Body of pancreas (tissue), 4 donors: ENCODE measurements at regions not wholly inside any gene's neighbourhood (a gene's known extent, or its start where the extent isn't known, plus 50 kb on each side); places are given as distances from the start of the nearest gene placed in this dataset.
"Not testable (repeated sequence)": the region's sequence is repeated elsewhere in the genome, so short reads cannot be mapped to it uniquely, and the experiment has no call there.

ENCODE experiments used
- POLR2A ChIP-seq, 3 donors: fragments of 450-650 bp; IDR thresholded peaks; one replicate each; pipeline ENCODE4 v1.6.1; 2016; ENCODE audit warnings: antibody characterized with exemption in 3 of 3, mild to moderate bottlenecking in 2 of 3
- TF ChIP-seq, protein P1 (sequence below), 7 experiments: fragments of 450-650 bp in 4 of 7; fragments of 200-600 bp in 3 of 7; sonication (generic) in 3 of 7; IDR thresholded peaks; one replicate each; pipeline ENCODE4 v1.5.1; 2016 to 2019; ENCODE audit warnings: antibody characterized with exemption in 7 of 7

DNA sequence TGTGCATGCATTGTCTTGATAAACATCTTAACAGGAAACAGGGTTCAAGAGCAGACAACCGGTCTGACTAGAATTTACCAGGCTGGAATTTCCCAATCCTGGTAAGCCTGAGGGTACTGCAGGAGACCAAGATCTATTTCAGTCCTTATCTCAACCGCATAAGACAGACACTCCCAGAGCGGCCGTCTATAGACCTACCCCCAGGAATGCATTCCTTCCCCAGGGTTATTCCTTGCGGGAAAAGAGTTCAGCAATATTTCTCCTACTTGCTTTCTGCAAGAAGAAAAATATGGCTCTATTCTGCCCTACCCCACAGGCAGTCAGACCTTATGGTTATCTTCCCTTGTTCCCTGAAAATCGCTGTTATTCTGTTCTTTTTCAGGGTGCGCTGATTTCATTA is 65.1 kb upstream of the CAPZB start:
- TF ChIP-seq, protein P1, sequence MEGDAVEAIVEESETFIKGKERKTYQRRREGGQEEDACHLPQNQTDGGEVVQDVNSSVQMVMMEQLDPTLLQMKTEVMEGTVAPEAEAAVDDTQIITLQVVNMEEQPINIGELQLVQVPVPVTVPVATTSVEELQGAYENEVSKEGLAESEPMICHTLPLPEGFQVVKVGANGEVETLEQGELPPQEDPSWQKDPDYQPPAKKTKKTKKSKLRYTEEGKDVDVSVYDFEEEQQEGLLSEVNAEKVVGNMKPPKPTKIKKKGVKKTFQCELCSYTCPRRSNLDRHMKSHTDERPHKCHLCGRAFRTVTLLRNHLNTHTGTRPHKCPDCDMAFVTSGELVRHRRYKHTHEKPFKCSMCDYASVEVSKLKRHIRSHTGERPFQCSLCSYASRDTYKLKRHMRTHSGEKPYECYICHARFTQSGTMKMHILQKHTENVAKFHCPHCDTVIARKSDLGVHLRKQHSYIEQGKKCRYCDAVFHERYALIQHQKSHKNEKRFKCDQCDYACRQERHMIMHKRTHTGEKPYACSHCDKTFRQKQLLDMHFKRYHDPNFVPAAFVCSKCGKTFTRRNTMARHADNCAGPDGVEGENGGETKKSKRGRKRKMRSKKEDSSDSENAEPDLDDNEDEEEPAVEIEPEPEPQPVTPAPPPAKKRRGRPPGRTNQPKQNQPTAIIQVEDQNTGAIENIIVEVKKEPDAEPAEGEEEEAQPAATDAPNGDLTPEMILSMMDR (IDR thresholded peaks at IDR 0.05) = not testable (repeated sequence)
- TF ChIP-seq POLR2A (IDR thresholded peaks at IDR 0.05) = not testable (repeated sequence)
